A549 (cell line): ENCODE measurements at regions not wholly inside any gene's neighbourhood (a gene's known extent, or its start where the extent isn't known, plus 50 kb on each side); places are given as distances from the start of the nearest gene placed in this dataset.

Source experiments
- ATAC-seq, 2 experiments: fragments of 200-7000 bp in 1 of 2; fragments of >200 bp in 1 of 2; cut with Nextera tagmentation in 1 of 2; cut with Tn5 transposase in 1 of 2; 3 replicates each; pipeline versions ENCODE4 v1.8.0 to v1.9.1; 2018 to 2020; ENCODE audit warnings: mild to moderate bottlenecking in 1 of 2, moderate library complexity in 1 of 2
- CTCF ChIA-PET: fragments of 300-600 bp; sonication (Branson Sonifier 250); formaldehyde crosslinking; extraction: SDS; loops from one replicate; lab custom pipeline; 2021; ENCODE audit warnings: antibody characterized with exemption, inconsistent platforms; lab: Yijun Ruan, JAX
- POLR2A ChIA-PET: fragments of 350-600 bp; formaldehyde crosslinking; extraction: SDS; loops from one replicate; lab custom pipeline; 2021; ENCODE audit warnings: antibody characterized with exemption, inconsistent platforms; lab: Yijun Ruan, JAX
- DNase-seq, 2 experiments: peaks; one replicate each; pipeline versions ENCODE4 v3.0.0 to v3.0.0-alpha.2; 2011 to 2016; ENCODE audit warnings: low read depth in 1 of 2, low spot score in 1 of 2
- FAIRE-seq: peaks from 2 replicates; lab custom pipeline; 2011; peaks lifted over from hg19 to GRCh38; lab: Jason Lieb, UNC
- H3K27ac ChIP-seq, 2 experiments: fragments of >200 bp; sonication (Bioruptor Twin); formaldehyde crosslinking; 3 replicates each; pipeline ENCODE4 v1.5.1; 2016 to 2017
- H3K4me1 ChIP-seq: fragments of >200 bp; sonication (Bioruptor Twin); formaldehyde crosslinking; 3 replicates; pipeline ENCODE4 v1.6.1; 2016
- H3K4me2 ChIP-seq: fragments of >200 bp; sonication (Bioruptor Twin); formaldehyde crosslinking; 3 replicates; pipeline ENCODE4 v1.6.1; 2016
- H3K4me3 ChIP-seq: fragments of >200 bp; sonication (Bioruptor Twin); formaldehyde crosslinking; 3 replicates; pipeline ENCODE4 v1.5.1; 2016
- H3K9me3 ChIP-seq: fragments of >200 bp; sonication (Bioruptor Twin); formaldehyde crosslinking; 3 replicates; pipeline ENCODE4 v1.6.1; 2016
- CTCF ChIP-seq: fragments of >200 bp; sonication (Bioruptor Twin); formaldehyde crosslinking; IDR thresholded peaks from 3 replicates; pipeline ENCODE4 v1.5.1; 2016
- HES2 ChIP-seq: fragments of >200 bp; sonication (Bioruptor Twin); formaldehyde crosslinking; IDR thresholded peaks from 2 replicates; pipeline ENCODE4 v1.6.1; 2016
- HMGXB4 ChIP-seq: fragments of 250-450 bp; sonication (Bioruptor Pico); IDR thresholded peaks from 2 replicates; pipeline ENCODE4 v1.5.0; 2021; ENCODE audit warnings: mild to moderate bottlenecking, moderate library complexity, borderline replicate concordance
- HOXB5 ChIP-seq: fragments of 250-450 bp; sonication (Bioruptor Pico); IDR thresholded peaks from 2 replicates; pipeline ENCODE4 v1.5.0; 2020; ENCODE audit warnings: mild to moderate bottlenecking, moderate library complexity
- JUNB ChIP-seq: fragments of >200 bp; sonication (Bioruptor Twin); formaldehyde crosslinking; IDR thresholded peaks from 2 replicates; pipeline ENCODE4 v1.6.1; 2016
- KDM1A ChIP-seq: fragments of 200-600 bp; sonication (generic); IDR thresholded peaks from 2 replicates; pipeline ENCODE4 v1.6.1; 2016; ENCODE audit warnings: low read depth, mild to moderate bottlenecking
- KDM5A ChIP-seq: fragments of 200-600 bp; sonication (generic); IDR thresholded peaks from 2 replicates; pipeline ENCODE4 v1.6.1; 2016; ENCODE audit warnings: antibody characterized with exemption, mild to moderate bottlenecking
- MAZ ChIP-seq: fragments of 150-350 bp; IDR thresholded peaks from 2 replicates; pipeline ENCODE4 v1.6.1; 2014; ENCODE audit warnings: antibody characterized with exemption, low read depth, low read length, borderline replicate concordance
- MYC ChIP-seq: IDR thresholded peaks from 2 replicates; pipeline ENCODE4 v1.6.1; 2012; ENCODE audit warnings: mild to moderate bottlenecking, inconsistent platforms, low read length, improper control_type of control experiment, borderline replicate concordance
- NFE2L2 ChIP-seq: fragments of 150-350 bp; conservative IDR thresholded peaks from 2 replicates; pipeline ENCODE4 v1.6.1; 2014; ENCODE audit warnings: low read length
- RAD21 ChIP-seq, 2 experiments: fragments of >200 bp in 1 of 2; sonication (Bioruptor Twin) in 1 of 2; formaldehyde crosslinking in 1 of 2; IDR thresholded peaks in 1 of 2; conservative IDR thresholded peaks in 1 of 2; 2 replicates in 1 of 2; 3 replicates in 1 of 2; pipeline ENCODE4 v1.6.1; 2012 to 2018; ENCODE audit warnings: inconsistent platforms in 1 of 2
- RNF2 ChIP-seq: fragments of 200-600 bp; sonication (generic); IDR thresholded peaks from 2 replicates; pipeline ENCODE4 v1.6.1; 2016; ENCODE audit warnings: low read depth, mild to moderate bottlenecking, antibody characterized with exemption, moderate library complexity, borderline replicate concordance
- SMC3 ChIP-seq: fragments of >200 bp; sonication (Bioruptor Twin); formaldehyde crosslinking; IDR thresholded peaks from 3 replicates; pipeline ENCODE4 v1.6.1; 2018; ENCODE audit warnings: inconsistent platforms
- SREBF2 ChIP-seq: fragments of 450-650 bp; IDR thresholded peaks from 2 replicates; pipeline ENCODE4 v1.6.1; 2014; ENCODE audit warnings: mild to moderate bottlenecking, moderate library complexity
- ZC3H11A ChIP-seq: fragments of 450-650 bp; IDR thresholded peaks from 2 replicates; pipeline ENCODE4 v1.6.1; 2014; ENCODE audit warnings: antibody characterized with exemption, mild to moderate bottlenecking
- ZSCAN20 ChIP-seq: fragments of 250-450 bp; sonication (Bioruptor Pico); IDR thresholded peaks from 2 replicates; pipeline ENCODE4 v1.8.0; 2022; ENCODE audit warnings: mild to moderate bottlenecking, moderate library complexity
- whole genome bisulfite sequencing: methylation state at CpG from one replicate; pipeline ENCODE4 v1.1.6; 2017; ENCODE audit errors: missing lambda C conversion rate; 5-methylcytosine and 5-hydroxymethylcytosine counted together
- TF ChIP-seq, protein P1 (sequence below): fragments of 150-350 bp; IDR thresholded peaks from 2 replicates; pipeline ENCODE4 v1.6.1; 2014; ENCODE audit warnings: low read depth, mild to moderate bottlenecking, low read length
- TF ChIP-seq, protein P2 (sequence below): IDR thresholded peaks from 2 replicates; pipeline ENCODE4 v1.6.1; 2012
- TF ChIP-seq, protein P3 (sequence below): fragments of 450-650 bp; IDR thresholded peaks from 2 replicates; pipeline ENCODE4 v1.6.1; 2014; ENCODE audit warnings: antibody characterized with exemption
- TF ChIP-seq, protein P4 (sequence below): fragments of >200 bp; sonication (Bioruptor Twin); formaldehyde crosslinking; IDR thresholded peaks from 3 replicates; pipeline ENCODE4 v1.6.1; 2016

DNA sequence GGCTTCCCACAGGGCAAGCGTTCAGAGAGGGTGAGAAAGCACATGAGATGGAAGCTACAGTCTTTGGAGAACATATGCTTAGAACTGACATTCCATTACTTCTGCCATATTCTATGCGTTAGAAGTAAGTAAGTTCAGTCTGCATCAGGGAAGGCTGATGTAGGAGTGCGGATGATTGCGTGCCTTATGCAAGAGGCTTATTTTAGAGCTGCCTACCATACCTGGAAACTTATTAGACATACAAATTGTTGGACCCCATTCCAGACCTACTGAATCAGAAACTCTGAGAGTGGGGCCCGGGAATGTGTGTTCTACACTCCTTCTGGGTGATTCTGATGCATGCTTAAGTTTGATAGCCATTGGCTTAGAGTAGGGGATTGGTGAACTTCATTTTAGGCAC lies 174.9 kb downstream of the KTN1 start:
- ATAC-seq (no peak), DNase-seq (no peak), FAIRE-seq (no peak)
- H3K9me3 ChIP-seq = no peaks in the 10 kb centered on the region
- peaks cover 53% of the 10 kb centered on the region for H3K4me1 ChIP-seq
- no peak overlapping the region for H3K4me3 ChIP-seq
- WGBS = 94% methylated on average over 5 of the region's 5 CpGs
- no peak overlapping the region for H3K4me2 ChIP-seq
- TF ChIP-seq RAD21 (conservative IDR thresholded peaks at IDR 0.05 in 1 of 2, IDR thresholded peaks at IDR 0.05 in 1 of 2) = no peak
- no peak for TF ChIP-seq JUNB
- no peak for TF ChIP-seq CTCF
- TF ChIP-seq MAZ = no peak
- TF ChIP-seq HES2 = no peak
- POLR2A ChIA-PET = no interaction called here
- peak overlapping the region in 1 of 2 experiments; percentile 87; a peak in 2 of 6 replicates for H3K27ac ChIP-seq
- CTCF ChIA-PET = interaction anchor here (1.3 kb wide), 1 partner anchor 16 kb away, joined by 4 read pairs; no protein-coding TSS in a partner anchor

- no peak overlapping the region for H3K4me2 ChIP-seq
- peak overlapping the region in 1 of 2 experiments; percentile 5; a peak in 1 of 6 replicates for H3K27ac ChIP-seq
- H3K4me1 ChIP-seq = peaks cover 50% of the 10 kb centered on the region
- H3K4me3 ChIP-seq = no peak overlapping the region
- ATAC-seq = no peak
- DNase-seq = no peak
- POLR2A ChIA-PET = no interaction called here
- no peaks in the 10 kb centered on the region for H3K9me3 ChIP-seq
- FAIRE-seq = no peak
- no peak for TF ChIP-seq MYC
- TF ChIP-seq, protein P1, sequence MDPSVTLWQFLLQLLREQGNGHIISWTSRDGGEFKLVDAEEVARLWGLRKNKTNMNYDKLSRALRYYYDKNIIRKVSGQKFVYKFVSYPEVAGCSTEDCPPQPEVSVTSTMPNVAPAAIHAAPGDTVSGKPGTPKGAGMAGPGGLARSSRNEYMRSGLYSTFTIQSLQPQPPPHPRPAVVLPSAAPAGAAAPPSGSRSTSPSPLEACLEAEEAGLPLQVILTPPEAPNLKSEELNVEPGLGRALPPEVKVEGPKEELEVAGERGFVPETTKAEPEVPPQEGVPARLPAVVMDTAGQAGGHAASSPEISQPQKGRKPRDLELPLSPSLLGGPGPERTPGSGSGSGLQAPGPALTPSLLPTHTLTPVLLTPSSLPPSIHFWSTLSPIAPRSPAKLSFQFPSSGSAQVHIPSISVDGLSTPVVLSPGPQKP = no peak
- TF ChIP-seq, protein P2, sequence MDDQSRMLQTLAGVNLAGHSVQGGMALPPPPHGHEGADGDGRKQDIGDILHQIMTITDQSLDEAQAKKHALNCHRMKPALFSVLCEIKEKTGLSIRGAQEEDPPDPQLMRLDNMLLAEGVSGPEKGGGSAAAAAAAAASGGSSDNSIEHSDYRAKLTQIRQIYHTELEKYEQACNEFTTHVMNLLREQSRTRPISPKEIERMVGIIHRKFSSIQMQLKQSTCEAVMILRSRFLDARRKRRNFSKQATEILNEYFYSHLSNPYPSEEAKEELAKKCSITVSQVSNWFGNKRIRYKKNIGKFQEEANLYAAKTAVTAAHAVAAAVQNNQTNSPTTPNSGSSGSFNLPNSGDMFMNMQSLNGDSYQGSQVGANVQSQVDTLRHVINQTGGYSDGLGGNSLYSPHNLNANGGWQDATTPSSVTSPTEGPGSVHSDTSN = no peak
- no peak for TF ChIP-seq ZC3H11A
- TF ChIP-seq KDM1A = no peak
- no peak for TF ChIP-seq HOXB5 (CRISPR knock-in tag)
- TF ChIP-seq SREBF2 = no peak
- TF ChIP-seq, protein P3, sequence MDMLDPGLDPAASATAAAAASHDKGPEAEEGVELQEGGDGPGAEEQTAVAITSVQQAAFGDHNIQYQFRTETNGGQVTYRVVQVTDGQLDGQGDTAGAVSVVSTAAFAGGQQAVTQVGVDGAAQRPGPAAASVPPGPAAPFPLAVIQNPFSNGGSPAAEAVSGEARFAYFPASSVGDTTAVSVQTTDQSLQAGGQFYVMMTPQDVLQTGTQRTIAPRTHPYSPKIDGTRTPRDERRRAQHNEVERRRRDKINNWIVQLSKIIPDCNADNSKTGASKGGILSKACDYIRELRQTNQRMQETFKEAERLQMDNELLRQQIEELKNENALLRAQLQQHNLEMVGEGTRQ = no peak
- no peak for TF ChIP-seq ZSCAN20
- TF ChIP-seq MAZ = no peak
- no peak for TF ChIP-seq KDM5A
- TF ChIP-seq, protein P4, sequence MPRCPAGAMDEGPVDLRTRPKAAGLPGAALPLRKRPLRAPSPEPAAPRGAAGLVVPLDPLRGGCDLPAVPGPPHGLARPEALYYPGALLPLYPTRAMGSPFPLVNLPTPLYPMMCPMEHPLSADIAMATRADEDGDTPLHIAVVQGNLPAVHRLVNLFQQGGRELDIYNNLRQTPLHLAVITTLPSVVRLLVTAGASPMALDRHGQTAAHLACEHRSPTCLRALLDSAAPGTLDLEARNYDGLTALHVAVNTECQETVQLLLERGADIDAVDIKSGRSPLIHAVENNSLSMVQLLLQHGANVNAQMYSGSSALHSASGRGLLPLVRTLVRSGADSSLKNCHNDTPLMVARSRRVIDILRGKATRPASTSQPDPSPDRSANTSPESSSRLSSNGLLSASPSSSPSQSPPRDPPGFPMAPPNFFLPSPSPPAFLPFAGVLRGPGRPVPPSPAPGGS = no peak
- TF ChIP-seq HES2 = no peak
- no peak for TF ChIP-seq NFE2L2
- no peak for TF ChIP-seq RNF2
- TF ChIP-seq SMC3 = no peak
- no peak for TF ChIP-seq HMGXB4
- TF ChIP-seq CTCF = no peak
- TF ChIP-seq RAD21 (conservative IDR thresholded peaks at IDR 0.05 in 1 of 2, IDR thresholded peaks at IDR 0.05 in 1 of 2) = no peak
- CTCF ChIA-PET = no interaction called here
Measured at GRCh38 chr14:55756078-55756477, 176.1 kb downstream of the KTN1 start.
